GM23248 (cell line): ENCODE measurements at regions not wholly inside any gene's neighbourhood (a gene's known extent, or its start where the extent isn't known, plus 50 kb on each side); places are given as distances from the start of the nearest gene placed in this dataset.

Experiments
- EZH2 ChIP-seq: fragments of 200-600 bp; sonication (generic); IDR thresholded peaks from 2 replicates; pipeline ENCODE4 v1.6.1; 2018; ENCODE audit warnings: antibody characterized with exemption, mild to moderate bottlenecking; ENCODE audit not compliant: insufficient read depth, poor library complexity, severe bottlenecking
- EZH2phosphoT487 ChIP-seq: fragments of 200-600 bp; sonication (generic); IDR thresholded peaks from 2 replicates; pipeline ENCODE4 v1.6.1; 2018; ENCODE audit warnings: antibody characterized with exemption, moderate library complexity, mild to moderate bottlenecking, low read depth; ENCODE audit not compliant: insufficient read depth

DNA sequence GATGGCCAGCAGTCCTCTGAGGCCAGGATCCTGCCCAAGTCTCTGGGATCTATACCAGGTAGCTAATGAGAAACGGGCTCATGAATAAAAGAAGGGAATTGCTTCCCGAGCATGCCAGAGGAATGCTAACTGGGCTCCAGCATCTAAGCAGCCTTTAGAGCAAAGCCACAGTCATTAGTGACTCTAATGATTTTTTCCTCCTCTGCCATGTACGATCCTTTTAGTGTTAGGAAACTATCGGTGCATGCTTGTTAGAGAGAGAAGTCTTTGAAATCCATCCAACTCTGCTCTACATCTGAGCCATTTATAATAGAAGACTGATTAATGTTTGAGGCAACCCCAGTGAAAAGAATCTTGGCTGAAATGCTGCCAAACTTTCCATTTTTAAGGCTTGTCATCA is 124.9 kb upstream of the TCERG1L start:
- TF ChIP-seq EZH2 (no peak), EZH2phosphoT487 (no peak)
